ENCODE measurements at regions not wholly inside any gene's neighbourhood (a gene's known extent, or its start where the extent isn't known, plus 50 kb on each side); places are given as distances from the start of the nearest gene placed in this dataset.

- TF ChIP-seq, protein P1, sequence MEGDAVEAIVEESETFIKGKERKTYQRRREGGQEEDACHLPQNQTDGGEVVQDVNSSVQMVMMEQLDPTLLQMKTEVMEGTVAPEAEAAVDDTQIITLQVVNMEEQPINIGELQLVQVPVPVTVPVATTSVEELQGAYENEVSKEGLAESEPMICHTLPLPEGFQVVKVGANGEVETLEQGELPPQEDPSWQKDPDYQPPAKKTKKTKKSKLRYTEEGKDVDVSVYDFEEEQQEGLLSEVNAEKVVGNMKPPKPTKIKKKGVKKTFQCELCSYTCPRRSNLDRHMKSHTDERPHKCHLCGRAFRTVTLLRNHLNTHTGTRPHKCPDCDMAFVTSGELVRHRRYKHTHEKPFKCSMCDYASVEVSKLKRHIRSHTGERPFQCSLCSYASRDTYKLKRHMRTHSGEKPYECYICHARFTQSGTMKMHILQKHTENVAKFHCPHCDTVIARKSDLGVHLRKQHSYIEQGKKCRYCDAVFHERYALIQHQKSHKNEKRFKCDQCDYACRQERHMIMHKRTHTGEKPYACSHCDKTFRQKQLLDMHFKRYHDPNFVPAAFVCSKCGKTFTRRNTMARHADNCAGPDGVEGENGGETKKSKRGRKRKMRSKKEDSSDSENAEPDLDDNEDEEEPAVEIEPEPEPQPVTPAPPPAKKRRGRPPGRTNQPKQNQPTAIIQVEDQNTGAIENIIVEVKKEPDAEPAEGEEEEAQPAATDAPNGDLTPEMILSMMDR (IDR thresholded peaks at IDR 0.05; ENCODE audit: insufficient read depth, low read depth, low read length): no peak
- no peak overlapping the region for H3K4me3 ChIP-seq (ENCODE audit: low read depth, low read length)
- no peak for DNase-seq (ENCODE audit: low read depth)
Measured at GRCh38 chr11:45060707-45061106, 85.7 kb upstream of the PRDM11 start.

GRCh38 chr11:45061641-45062040, 84.8 kb upstream of the PRDM11 start:
- H3K4me3 ChIP-seq (ENCODE audit: low read depth, low read length): no peak overlapping the region
- TF ChIP-seq, protein P1 (IDR thresholded peaks at IDR 0.05; ENCODE audit: insufficient read depth, low read depth, low read length): no peak
- no peak for DNase-seq (ENCODE audit: low read depth)

DNA sequence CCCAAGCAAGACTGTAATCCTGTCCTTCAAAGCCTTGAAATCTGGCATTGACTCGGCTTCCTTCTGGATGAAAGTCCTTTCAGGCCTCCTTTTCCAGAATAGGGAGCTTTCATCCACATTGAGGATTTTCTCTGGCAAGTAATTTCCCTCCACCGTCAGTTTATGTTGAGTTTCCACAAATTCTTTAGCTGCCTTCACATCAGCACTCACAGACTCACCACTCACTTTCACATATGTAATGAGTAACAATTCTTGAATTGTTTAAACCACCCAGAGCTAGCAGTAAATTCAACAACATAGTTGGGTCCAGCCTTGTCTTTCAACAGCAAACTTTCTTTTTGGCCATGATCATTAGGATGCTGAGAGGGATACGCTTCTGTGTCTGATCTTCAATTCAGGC, 84.3 kb upstream of the PRDM11 start:
- DNase-seq (ENCODE audit: low read depth): no peak
- H3K4me3 ChIP-seq (ENCODE audit: low read depth, low read length): no peak overlapping the region
- TF ChIP-seq, protein P1 (IDR thresholded peaks at IDR 0.05; ENCODE audit: insufficient read depth, low read depth, low read length): no peak

DNA sequence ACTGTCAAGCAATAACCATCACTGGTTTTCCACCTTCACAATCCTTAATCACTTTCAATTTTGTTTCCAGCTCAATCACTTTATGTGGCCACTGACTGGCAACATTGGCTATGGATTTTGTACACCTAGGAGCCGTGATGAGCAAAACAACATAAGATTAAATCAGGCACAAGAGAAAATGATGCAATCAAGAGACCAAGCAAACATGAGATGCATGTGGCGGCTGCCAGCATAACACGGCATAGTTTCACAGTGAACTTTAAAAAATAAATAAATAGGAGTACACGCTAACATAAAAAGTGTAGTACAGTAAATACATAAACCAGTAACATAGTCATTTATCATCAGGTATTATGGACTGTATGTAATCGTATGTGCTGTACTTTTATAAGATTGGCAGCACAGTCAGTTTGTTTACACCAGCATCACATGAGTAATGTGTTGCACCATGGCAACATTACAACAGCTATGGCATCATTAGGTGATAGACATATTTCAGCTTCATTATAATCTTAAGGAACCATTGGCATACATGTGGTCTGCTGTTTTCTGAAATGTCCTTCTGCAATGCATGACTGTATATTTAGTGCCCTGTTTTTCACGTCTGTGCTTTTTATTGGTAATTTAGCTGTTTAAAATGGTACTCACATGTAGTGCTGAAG, 83.3 kb upstream of the PRDM11 start:
- no peak overlapping the region for H3K4me3 ChIP-seq (ENCODE audit: low read depth, low read length)
- DNase-seq (ENCODE audit: low read depth): no peak
- TF ChIP-seq, protein P1 (IDR thresholded peaks at IDR 0.05; ENCODE audit: insufficient read depth, low read depth, low read length): no peak

GRCh38 chr11:45063669-45064068, 82.8 kb upstream of the PRDM11 start:
- H3K4me3 ChIP-seq (ENCODE audit: low read depth, low read length): no peak overlapping the region
- DNase-seq (ENCODE audit: low read depth): no peak

DNA sequence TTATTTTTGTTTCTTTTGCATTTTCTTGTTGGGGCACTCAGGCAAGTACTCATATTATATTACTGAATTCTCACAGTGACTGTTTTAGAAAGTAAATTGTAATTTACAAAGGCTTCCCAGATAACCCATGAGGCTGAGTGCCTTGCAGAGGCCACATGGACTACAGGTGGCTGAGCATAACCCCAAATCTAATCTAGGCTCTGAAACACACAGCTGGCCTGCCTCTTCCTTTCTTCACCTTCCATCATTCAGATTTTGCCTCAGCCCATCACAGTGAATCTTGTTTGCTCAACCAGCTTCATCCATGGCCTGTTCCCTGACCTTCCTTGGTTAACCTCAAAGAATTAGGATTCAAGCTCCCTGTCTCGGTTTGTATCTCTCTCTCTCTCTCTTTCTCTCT, 78.5 kb upstream of the PRDM11 start:
- no peak for DNase-seq (ENCODE audit: low read depth)
- no peak overlapping the region for H3K4me3 ChIP-seq (ENCODE audit: low read depth, low read length)
- TF ChIP-seq, protein P1 (IDR thresholded peaks at IDR 0.05; ENCODE audit: insufficient read depth, low read depth, low read length): no peak

More at GRCh38 chr11:45063669-45064068, 82.8 kb upstream of the PRDM11 start:
- TF ChIP-seq, protein P1 (IDR thresholded peaks at IDR 0.05; ENCODE audit: insufficient read depth, low read depth, low read length): no peak

DNA sequence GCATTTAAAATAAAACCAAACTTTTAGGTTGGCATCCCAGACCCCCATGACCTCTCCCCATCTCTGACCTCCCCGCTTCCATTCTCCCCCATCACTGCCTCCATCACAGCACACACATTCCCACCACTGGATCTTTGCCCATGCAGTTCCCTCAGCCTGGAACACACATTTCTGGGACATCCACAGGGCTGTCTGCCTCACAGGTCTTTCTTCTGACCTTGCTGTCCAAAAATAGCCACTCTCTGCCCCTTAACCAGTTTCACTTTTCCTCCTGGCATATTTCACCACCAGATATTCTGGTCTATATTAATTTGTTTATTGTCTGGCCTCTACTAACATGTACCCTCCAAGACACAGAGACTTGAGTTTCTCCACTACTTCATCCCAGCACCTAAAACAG, 75.2 kb upstream of the PRDM11 start:
- DNase-seq (ENCODE audit: low read depth): no peak
- TF ChIP-seq, protein P1 (IDR thresholded peaks at IDR 0.05; ENCODE audit: insufficient read depth, low read depth, low read length): no peak
- no peak overlapping the region for H3K4me3 ChIP-seq (ENCODE audit: low read depth, low read length)
